Liver (tissue), 3 donors: ENCODE measurements at regions not wholly inside any gene's neighbourhood (a gene's known extent, or its start where the extent isn't known, plus 50 kb on each side); places are given as distances from the start of the nearest gene placed in this dataset.

Experiments
- CTCF ChIP-seq: fragments of 150-350 bp; IDR thresholded peaks from 2 replicates; pipeline ENCODE4 v1.5.1; 2017; ENCODE audit warnings: improper control_type of control experiment, low read depth, low read length; ENCODE audit not compliant: missing input control
- SP1 ChIP-seq: IDR thresholded peaks from 2 replicates; pipeline ENCODE4 v1.6.1; 2018; ENCODE audit warnings: antibody characterized with exemption, mild to moderate bottlenecking
- TAF1 ChIP-seq: conservative IDR thresholded peaks from 2 replicates; pipeline ENCODE4 v1.6.1; 2016; ENCODE audit warnings: antibody characterized with exemption, mild to moderate bottlenecking
- donor health status: healthy.
- donor health status: healthy.

GRCh38 chr5:10867389-10868303 is 106.6 kb upstream of the DAP start:
- TF ChIP-seq CTCF, result no peak
- no peak for TF ChIP-seq SP1
- TF ChIP-seq TAF1, result no peak
